HFFc6 (cell line): ENCODE measurements at regions not wholly inside any gene's neighbourhood (a gene's known extent, or its start where the extent isn't known, plus 50 kb on each side); places are given as distances from the start of the nearest gene placed in this dataset.

ENCODE experiments used
- DNase-seq: peaks from one replicate; pipeline ENCODE4 v3.0.0-alpha.2; 2018
- H3K27ac Mint-ChIP-seq: 2 replicates; pipeline ENCODE4 v1.8.0; 2020; ENCODE audit warnings: mild to moderate bottlenecking, mixed read lengths
- H3K27me3 Mint-ChIP-seq: 2 replicates; pipeline ENCODE4 v1.8.0; 2021; ENCODE audit warnings: mild to moderate bottlenecking, moderate library complexity, mixed read lengths; ENCODE audit not compliant: insufficient read depth
- H3K36me3 Mint-ChIP-seq: 2 replicates; pipeline ENCODE4 v1.8.0; 2021; ENCODE audit warnings: low read depth, mixed read lengths
- H3K4me1 Mint-ChIP-seq: 2 replicates; pipeline ENCODE4 v1.8.0; 2020; ENCODE audit warnings: low read depth, mixed read lengths
- H3K4me3 Mint-ChIP-seq: 2 replicates; pipeline ENCODE4 v1.8.0; 2020; ENCODE audit warnings: mild to moderate bottlenecking, moderate library complexity, mixed read lengths
- H3K9me3 Mint-ChIP-seq: 2 replicates; pipeline ENCODE4 v1.8.0; 2020; ENCODE audit warnings: mild to moderate bottlenecking, mixed read lengths
- TF ChIP-seq, protein P1 (sequence below): fragments of 200-600 bp; sonication (generic); IDR thresholded peaks from 2 replicates; pipeline ENCODE4 v1.5.0; 2021; ENCODE audit warnings: antibody characterized with exemption, mild to moderate bottlenecking

DNA sequence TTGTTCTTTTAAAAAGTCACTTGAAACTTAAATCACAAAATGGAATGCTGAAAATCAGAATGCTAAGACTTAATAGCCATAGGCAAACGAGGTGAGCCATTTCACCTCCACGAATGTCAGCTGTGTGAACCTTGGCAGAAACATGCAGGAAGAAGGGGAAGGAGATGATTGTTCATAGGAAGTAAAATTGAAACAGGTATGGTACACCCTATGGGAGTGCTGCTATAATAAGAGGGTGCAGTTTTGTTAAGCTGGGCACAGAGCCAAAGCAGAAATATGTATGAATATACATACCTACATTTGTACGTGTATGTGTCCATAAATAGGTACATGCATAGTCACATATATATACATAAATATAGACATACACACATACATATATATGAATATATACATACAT, 51.0 kb upstream of the SPINK5 start:
- Mint-ChIP-seq H3K27ac (no peak overlapping the region), H3K36me3 (no peaks in the 10 kb centered on the region), H3K4me3 (no peak overlapping the region), H3K9me3 (peaks cover 28% of the 10 kb centered on the region), H3K4me1 (no peaks in the 10 kb centered on the region), H3K27me3 (no peaks in the 10 kb centered on the region; the same call in 1 of the 2 replicates)
- no peak for DNase-seq
- TF ChIP-seq, protein P1, sequence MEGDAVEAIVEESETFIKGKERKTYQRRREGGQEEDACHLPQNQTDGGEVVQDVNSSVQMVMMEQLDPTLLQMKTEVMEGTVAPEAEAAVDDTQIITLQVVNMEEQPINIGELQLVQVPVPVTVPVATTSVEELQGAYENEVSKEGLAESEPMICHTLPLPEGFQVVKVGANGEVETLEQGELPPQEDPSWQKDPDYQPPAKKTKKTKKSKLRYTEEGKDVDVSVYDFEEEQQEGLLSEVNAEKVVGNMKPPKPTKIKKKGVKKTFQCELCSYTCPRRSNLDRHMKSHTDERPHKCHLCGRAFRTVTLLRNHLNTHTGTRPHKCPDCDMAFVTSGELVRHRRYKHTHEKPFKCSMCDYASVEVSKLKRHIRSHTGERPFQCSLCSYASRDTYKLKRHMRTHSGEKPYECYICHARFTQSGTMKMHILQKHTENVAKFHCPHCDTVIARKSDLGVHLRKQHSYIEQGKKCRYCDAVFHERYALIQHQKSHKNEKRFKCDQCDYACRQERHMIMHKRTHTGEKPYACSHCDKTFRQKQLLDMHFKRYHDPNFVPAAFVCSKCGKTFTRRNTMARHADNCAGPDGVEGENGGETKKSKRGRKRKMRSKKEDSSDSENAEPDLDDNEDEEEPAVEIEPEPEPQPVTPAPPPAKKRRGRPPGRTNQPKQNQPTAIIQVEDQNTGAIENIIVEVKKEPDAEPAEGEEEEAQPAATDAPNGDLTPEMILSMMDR = no peak

DNA sequence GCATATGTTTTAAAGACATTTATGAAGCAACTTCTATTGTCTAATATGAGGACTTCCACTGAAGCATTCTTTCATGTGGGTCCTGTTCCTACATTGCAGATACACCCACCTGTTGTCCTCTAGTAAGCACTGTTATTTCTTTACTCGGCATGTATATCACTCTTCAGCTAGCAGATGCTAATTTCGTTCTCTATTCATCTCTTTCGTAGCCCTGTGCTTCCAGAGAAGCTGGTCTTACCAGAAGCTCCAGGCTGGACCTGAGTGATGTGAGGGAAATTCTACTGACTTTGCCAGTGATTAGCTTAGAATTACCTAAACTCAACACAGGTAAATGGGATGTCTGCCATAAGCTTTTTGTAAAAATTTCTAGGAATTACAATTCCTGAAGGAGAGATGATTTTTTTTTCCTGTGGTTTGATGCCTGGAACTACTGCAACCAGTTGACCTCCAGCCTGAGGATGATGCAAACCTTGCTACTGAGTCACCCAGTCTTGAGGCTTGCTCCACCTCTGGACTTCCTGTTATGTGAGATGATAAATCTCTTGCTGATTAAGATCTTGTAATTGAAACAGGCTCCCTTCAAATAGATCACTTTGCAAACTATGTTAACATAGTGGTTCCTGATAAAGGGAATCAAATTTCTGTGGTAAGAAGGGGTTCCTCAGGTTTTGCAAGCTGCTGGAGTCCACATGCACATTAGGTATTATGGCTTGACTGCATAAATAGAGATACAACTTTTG, 52.2 kb upstream of the SPINK5 start:
- no peaks in the 10 kb centered on the region; the same call in 1 of the 2 replicates for H3K36me3 Mint-ChIP-seq
- H3K27me3 Mint-ChIP-seq = no peaks in the 10 kb centered on the region; the same call in 1 of the 2 replicates
- H3K27ac Mint-ChIP-seq = no peak overlapping the region

DNA sequence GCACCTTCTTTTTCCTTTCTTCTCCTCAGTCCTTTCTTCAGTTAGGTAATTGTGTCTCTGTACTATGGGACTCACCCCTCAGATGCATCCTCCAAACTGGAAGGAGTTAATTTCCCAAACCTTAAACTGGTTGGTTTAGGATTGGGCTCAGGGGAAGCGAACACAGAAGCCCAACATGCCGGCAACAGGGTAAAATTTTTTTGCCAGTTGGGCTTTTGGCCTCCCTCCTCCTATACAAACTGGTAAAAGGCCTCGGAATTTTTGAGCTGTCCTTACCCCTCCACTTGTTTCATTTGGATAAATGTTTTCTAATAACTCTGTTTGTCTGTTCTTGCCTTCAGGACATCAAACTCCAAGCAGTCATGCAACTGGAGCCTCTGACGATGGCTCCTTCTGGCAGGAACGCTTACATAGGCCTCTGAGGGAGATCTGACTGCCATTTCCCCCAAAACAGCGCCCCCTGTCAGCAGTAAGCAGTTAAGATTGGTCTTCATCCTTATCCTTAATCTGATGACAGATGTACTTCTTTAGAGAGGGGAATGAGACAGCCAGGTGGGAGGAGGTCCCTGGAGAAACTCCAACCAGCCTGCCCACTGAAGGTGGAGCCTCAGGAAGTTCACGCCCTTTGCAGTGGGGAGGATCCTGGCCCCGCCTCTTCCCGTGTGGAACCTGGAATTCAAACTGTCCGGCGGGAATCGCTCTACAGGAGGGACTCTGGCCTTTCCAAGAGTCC, 57.8 kb upstream of the SPINK5 start:
- Mint-ChIP-seq H3K4me1 (no peaks in the 10 kb centered on the region), H3K27me3 (no peaks in the 10 kb centered on the region; the same call in 1 of the 2 replicates), H3K27ac (no peak overlapping the region), H3K9me3 (peaks cover 34% of the 10 kb centered on the region), H3K36me3 (peaks cover 10% of the 10 kb centered on the region; the same call in 1 of the 2 replicates), H3K4me3 (no peak overlapping the region)
- TF ChIP-seq, protein P1 = no peak
- no peak for DNase-seq

More for the DNA sequence above, 52.2 kb upstream of the SPINK5 start:
- DNase-seq = no peak
- no peak overlapping the region for H3K4me3 Mint-ChIP-seq
- H3K4me1 Mint-ChIP-seq = no peaks in the 10 kb centered on the region
- TF ChIP-seq, protein P1 = no peak
- peaks cover 30% of the 10 kb centered on the region for H3K9me3 Mint-ChIP-seq

DNA sequence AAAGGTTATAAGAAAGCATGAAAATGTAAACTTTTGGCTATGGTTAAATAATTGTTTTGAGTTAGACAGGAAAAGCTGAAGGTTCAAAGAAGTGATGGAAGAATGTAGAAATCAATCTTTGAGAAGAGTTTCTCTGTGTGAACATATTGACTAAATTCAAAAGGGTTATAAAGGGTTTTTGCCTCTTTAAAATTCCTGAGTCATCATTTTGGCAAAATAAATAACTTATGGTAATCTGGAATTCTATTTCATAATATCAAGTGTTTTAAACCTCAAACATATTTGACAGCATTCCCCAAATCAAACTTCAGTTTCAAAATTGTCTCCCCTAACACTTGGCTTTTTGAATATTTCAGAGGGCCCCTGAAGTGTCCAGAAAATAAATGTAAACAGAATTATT, 60.6 kb upstream of the SPINK5 start:
- no peak overlapping the region for H3K4me3 Mint-ChIP-seq
- H3K27me3 Mint-ChIP-seq = no peaks in the 10 kb centered on the region; the same call in 1 of the 2 replicates
- H3K4me1 Mint-ChIP-seq = no peaks in the 10 kb centered on the region
- no peak for DNase-seq
- peaks cover 15% of the 10 kb centered on the region; the same call in 1 of the 2 replicates for H3K36me3 Mint-ChIP-seq
- H3K27ac Mint-ChIP-seq = no peak overlapping the region
- peaks cover 55% of the 10 kb centered on the region for H3K9me3 Mint-ChIP-seq
- TF ChIP-seq, protein P1 = no peak

DNA sequence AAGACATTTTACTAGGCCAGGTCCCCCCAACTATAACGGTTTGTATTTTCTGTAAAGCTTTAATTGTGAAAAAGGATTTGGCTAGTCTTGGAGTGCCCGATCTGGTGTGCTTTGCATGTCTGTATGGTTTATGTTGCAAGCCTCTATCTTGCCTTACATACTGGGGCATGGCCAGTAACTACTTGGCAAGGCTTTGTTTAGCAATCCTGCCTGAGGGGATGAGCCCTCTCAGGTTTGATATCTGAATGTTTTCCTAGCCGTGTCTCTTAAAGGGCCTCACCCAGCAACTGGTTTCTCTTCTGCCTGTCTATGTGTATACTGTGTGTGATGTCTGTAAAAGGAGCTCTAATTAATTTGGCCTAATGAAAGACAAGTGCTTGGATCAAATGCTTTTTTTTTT, 61.3 kb upstream of the SPINK5 start:
- Mint-ChIP-seq H3K4me1 (no peaks in the 10 kb centered on the region), H3K27me3 (no peaks in the 10 kb centered on the region; the same call in 1 of the 2 replicates), H3K4me3 (no peak overlapping the region), H3K27ac (no peak overlapping the region), H3K9me3 (peaks cover 55% of the 10 kb centered on the region), H3K36me3 (peaks cover 15% of the 10 kb centered on the region; the same call in 1 of the 2 replicates)
- TF ChIP-seq, protein P1 = no peak
- no peak for DNase-seq
